ENCODE measurements at regions not wholly inside any gene's neighbourhood (a gene's known extent, or its start where the extent isn't known, plus 50 kb on each side); places are given as distances from the start of the nearest gene placed in this dataset.
"Not testable (repeated sequence)": the region's sequence is repeated elsewhere in the genome, so short reads cannot be mapped to it uniquely, and the experiment has no call there.

DNA sequence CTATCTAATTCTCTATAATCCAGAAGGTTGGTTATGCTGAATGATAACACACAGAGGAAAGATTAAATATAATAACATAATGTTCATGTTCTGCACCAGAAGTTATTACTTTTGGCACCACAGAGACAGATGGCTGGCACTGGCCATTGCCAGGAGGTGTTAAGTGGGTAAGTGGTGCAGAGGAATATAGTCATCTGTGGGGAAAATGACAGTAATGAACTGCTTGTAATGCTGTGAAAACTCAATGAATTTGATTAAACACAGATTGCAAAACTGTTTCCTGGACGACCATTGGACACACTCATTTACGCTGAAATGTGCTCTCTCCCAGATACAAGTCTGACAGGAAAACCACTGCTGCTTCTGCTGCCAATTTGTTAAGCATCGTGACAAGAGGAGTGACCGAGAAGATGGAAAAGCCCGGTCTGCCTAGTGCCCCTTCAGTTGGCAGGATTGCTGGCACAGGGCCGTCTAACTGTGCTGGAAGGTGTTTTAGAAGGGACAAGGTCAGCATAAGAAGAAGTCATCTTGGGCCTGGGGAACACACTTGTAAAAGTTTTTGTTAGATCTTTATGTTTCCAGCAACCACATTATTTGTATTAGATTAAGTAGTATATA is 567.4 kb downstream of the CBLN4 start:
- Mint-ChIP-seq H3K27ac (no peak overlapping the region), H3K9me3 (peaks cover 2% of the 10 kb centered on the region), H3K4me1 (no peaks in the 10 kb centered on the region), H3K27me3 (no peaks in the 10 kb centered on the region), H3K4me3 (no peak overlapping the region), H3K36me3 (ENCODE audit: low read depth) (no peaks in the 10 kb centered on the region)
- ChIA-PET CTCF (no interaction called here), POLR2A (no interaction called here)
- DNase-seq: no peak

DNA sequence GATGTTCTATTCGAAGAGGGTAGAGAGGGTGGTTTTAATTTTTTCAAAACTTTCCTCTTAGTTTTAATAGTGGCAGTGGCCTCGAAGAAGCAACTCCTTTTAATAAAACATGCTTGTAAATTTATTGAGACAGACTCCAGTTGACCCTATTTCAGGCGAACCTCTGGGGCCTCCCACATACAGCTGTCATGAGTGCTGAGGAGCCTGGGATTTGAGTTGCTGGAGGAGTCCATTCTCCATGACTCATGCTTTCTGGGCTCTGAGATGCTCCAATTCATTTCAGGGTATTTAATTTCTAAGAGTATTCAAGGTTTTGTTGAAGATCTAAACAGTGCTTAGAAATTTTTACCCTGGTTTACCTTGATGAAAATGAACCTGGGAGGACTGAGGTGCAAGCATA is 580.4 kb downstream of the CBLN4 start:
- CTCF ChIA-PET: no interaction called here
- Mint-ChIP-seq H3K27me3 (no peaks in the 10 kb centered on the region), H3K9me3 (peaks cover 4% of the 10 kb centered on the region), H3K4me1 (no peaks in the 10 kb centered on the region), H3K4me3 (no peak overlapping the region), H3K27ac (no peak overlapping the region), H3K36me3 (ENCODE audit: low read depth) (no peaks in the 10 kb centered on the region)
- no peak for DNase-seq
- POLR2A ChIA-PET: no interaction called here

DNA sequence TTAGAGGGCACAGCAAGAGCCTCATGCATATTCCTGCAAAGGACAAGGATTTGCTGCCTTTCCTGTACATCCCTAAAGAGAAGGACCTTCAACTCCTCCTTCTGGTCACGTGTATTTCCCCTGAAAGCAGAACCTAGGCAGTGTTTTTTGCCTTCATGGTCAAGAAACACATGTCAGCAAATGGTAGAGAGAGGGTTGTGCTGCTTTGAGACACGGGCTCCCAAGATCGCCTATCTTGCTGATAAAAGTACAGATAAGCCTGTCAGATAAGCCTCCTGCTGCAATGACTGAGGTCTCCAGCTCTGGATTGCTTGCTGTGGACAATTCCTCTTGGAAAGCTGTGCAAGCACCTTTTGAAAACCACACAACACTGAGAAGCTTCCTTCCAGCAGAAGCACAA is 580.8 kb downstream of the CBLN4 start:
- ChIA-PET POLR2A (no interaction called here), CTCF (interaction anchor here (0.5 kb wide), 1 partner anchor 29 kb away, joined by 3 read pairs; no protein-coding TSS in a partner anchor)
- no peaks in the 10 kb centered on the region for H3K36me3 Mint-ChIP-seq (ENCODE audit: low read depth)
- no peak for DNase-seq
- no peak overlapping the region for H3K27ac Mint-ChIP-seq
- no peaks in the 10 kb centered on the region for H3K4me1 Mint-ChIP-seq
- peaks cover 4% of the 10 kb centered on the region for H3K9me3 Mint-ChIP-seq
- no peaks in the 10 kb centered on the region for H3K27me3 Mint-ChIP-seq
- H3K4me3 Mint-ChIP-seq: no peak overlapping the region

DNA sequence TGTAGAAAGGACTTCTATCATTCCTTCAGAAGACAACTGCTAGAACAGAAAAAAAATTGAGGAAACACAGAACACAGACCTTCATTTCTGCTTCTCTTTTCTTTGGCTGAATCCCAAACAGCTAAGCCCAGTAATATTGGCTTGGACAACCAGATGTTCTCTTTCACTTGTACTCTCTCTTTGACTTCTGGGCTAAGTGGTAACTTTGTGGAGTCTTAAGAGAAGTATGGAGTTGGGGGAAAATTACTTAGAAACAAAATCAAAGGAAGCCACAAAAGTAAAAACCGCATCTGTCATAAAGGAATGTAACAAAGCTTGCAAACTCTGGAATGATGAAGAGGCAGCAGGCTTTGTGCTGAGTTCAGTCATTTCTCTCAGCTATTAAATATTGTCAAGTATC is 587.5 kb downstream of the CBLN4 start:
- H3K27me3 Mint-ChIP-seq: no peaks in the 10 kb centered on the region
- ChIA-PET POLR2A (no interaction called here), CTCF (no interaction called here)
- DNase-seq: no peak
- H3K27ac Mint-ChIP-seq: no peak overlapping the region
- H3K9me3 Mint-ChIP-seq: no peaks in the 10 kb centered on the region
- H3K4me3 Mint-ChIP-seq: no peak overlapping the region
- H3K4me1 Mint-ChIP-seq: no peaks in the 10 kb centered on the region
- no peaks in the 10 kb centered on the region for H3K36me3 Mint-ChIP-seq (ENCODE audit: low read depth)

DNA sequence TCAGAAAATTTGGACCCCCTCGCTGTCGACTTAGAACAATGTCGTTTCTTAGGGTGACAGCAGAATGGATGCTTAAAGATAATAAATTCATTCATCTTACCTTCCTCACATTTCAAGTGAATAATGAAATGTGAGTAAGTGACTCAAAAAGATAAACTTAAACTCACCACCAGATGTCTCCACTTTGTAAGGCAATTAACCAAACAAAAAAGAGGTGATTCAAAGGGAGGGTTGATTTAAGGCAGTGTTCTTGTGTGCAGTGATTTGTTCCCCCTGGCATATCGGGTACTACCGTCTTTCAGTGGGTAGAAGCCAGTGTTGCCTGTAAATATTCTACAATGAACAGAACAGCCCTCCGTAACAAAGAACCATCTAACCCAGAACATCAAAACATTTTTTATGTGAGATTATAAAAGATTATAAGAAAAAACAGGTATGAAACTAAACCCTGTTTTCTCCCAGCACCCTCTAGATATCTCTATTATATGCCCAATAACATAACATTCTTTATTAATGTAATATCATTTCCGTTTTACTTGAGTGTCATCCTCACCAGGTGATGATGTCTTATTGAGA is 589.7 kb downstream of the CBLN4 start:
- no peak for DNase-seq
- H3K27ac Mint-ChIP-seq: no peak overlapping the region
- no peaks in the 10 kb centered on the region for H3K36me3 Mint-ChIP-seq (ENCODE audit: low read depth)
- H3K27me3 Mint-ChIP-seq: no peaks in the 10 kb centered on the region
- ChIA-PET POLR2A (no interaction called here), CTCF (interaction anchor here (0.5 kb wide), 1 partner anchor 1064 kb away, joined by 3 read pairs; no protein-coding TSS in a partner anchor)
- H3K4me1 Mint-ChIP-seq: no peaks in the 10 kb centered on the region
- no peak overlapping the region for H3K4me3 Mint-ChIP-seq
- peaks cover 5% of the 10 kb centered on the region for H3K9me3 Mint-ChIP-seq

DNA sequence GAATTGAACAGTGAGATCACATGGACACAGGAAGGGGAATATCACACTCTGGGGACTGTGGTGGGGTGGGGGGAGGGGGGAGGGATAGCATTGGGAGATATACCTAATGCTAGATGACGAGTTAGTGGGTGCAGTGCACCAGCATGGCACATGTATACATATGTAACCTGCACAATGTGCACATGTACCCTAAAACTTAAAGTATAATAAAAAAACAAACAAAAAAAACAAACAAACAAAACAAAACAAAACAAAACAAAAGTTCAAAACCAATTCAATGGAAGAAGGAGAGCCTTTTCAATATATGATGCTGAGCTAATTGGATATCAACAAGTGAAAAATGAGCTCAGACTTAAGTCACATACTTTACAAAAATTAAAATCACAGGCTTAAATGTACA is 592.8 kb downstream of the CBLN4 start:
- H3K4me1 Mint-ChIP-seq; POLR2A ChIA-PET; H3K36me3 Mint-ChIP-seq (ENCODE audit: low read depth); H3K9me3 Mint-ChIP-seq; H3K27ac Mint-ChIP-seq; H3K4me3 Mint-ChIP-seq; CTCF ChIA-PET; H3K27me3 Mint-ChIP-seq; DNase-seq: not testable (repeated sequence)

DNA sequence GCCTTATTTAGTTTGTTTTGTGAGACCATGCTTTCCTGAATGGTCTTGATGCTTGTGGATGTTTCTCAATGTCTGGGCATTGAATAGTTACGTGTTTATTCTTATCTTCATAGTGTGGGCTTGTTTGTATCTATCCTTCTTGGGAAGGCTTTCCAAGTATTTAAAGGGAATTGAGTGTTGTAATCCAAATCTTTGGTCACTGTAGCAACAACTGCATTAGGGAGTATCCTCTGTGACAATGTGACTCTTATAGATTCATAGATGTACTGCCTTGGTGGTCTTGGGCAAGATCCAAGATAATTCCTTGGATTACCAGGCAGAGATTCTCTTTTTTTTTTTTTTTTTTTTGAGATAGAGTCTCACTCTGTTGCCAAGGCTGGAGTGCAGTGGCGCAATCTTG is 598.4 kb downstream of the CBLN4 start:
- Mint-ChIP-seq H3K4me1 (no peaks in the 10 kb centered on the region), H3K9me3 (peaks cover 2% of the 10 kb centered on the region), H3K4me3 (no peak overlapping the region), H3K27me3 (no peaks in the 10 kb centered on the region), H3K36me3 (ENCODE audit: low read depth) (no peaks in the 10 kb centered on the region), H3K27ac (no peak overlapping the region)
- POLR2A ChIA-PET: no interaction called here
- CTCF ChIA-PET: no interaction called here
- no peak for DNase-seq

DNA sequence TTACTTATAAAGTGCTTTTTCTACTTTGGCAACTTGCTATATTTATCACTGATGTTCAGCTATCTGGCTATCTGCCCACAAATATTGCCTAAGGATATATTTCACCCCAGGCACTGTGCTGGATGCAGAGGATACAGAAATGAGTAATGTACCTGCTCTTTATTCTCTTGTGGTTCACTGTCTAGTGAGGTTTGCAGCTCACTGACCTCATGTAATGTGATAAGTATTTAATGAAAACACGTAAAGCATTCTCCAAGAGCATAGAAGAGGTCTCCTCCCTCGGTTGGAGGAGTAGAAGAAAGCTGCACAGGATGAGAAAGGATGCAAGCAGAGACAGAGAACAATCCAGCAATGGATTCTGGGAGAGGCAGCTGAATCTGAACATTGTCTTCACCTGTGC is 610.7 kb downstream of the CBLN4 start:
- Mint-ChIP-seq H3K4me3 (no peak overlapping the region), H3K27ac (no peak overlapping the region), H3K27me3 (no peaks in the 10 kb centered on the region), H3K9me3 (no peaks in the 10 kb centered on the region), H3K4me1 (no peaks in the 10 kb centered on the region), H3K36me3 (ENCODE audit: low read depth) (no peaks in the 10 kb centered on the region)
- DNase-seq: no peak
- CTCF ChIA-PET: no interaction called here
- POLR2A ChIA-PET: no interaction called here

DNA sequence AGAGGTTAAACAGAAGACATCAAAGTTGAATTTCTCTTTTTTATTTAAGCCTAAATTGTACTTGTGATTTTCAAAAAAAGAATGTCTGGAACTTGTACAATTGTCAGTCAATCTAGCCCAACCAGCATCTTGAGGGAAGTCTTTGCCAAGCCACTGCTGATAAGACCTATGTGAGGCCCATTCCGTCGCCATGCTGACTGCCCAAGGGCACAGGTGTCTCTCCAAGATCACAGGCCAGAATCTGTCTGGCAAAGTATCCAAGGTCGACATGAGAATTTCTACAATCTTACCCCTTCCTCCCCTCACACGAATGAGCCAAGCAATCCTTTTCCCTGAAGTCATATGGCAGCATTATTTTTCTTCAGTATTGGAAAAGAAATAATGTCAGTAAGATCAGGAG is 614.5 kb downstream of the CBLN4 start:
- Mint-ChIP-seq H3K4me3 (no peak overlapping the region), H3K36me3 (ENCODE audit: low read depth) (no peaks in the 10 kb centered on the region), H3K9me3 (peaks cover 2% of the 10 kb centered on the region), H3K27me3 (no peaks in the 10 kb centered on the region), H3K27ac (no peak overlapping the region), H3K4me1 (no peaks in the 10 kb centered on the region)
- no peak for DNase-seq
- POLR2A ChIA-PET: no interaction called here
- CTCF ChIA-PET: no interaction called here

DNA sequence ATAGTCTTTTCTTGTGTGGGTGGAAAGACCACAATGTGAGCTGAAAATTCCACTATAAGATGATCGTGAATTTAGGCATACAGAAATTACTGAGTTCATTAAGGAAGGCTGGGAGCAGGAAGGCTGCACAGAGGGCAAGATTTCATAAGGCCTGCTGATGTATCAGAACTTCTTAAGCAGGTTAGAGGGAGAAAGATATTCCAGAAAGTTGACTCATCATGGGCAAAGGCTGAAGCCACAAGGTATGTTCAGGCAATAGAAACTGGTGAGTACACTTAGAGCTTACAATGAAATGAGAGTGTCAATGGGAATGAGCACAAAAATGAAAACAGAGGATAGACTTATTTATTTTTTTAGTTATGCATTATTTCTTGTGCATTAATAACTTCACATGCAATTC is 618.6 kb downstream of the CBLN4 start:
- no peak for DNase-seq
- Mint-ChIP-seq H3K27me3 (no peaks in the 10 kb centered on the region), H3K4me3 (no peak overlapping the region), H3K4me1 (no peaks in the 10 kb centered on the region), H3K36me3 (ENCODE audit: low read depth) (no peaks in the 10 kb centered on the region), H3K27ac (no peak overlapping the region), H3K9me3 (peaks cover 16% of the 10 kb centered on the region)
- ChIA-PET POLR2A (no interaction called here), CTCF (no interaction called here)

DNA sequence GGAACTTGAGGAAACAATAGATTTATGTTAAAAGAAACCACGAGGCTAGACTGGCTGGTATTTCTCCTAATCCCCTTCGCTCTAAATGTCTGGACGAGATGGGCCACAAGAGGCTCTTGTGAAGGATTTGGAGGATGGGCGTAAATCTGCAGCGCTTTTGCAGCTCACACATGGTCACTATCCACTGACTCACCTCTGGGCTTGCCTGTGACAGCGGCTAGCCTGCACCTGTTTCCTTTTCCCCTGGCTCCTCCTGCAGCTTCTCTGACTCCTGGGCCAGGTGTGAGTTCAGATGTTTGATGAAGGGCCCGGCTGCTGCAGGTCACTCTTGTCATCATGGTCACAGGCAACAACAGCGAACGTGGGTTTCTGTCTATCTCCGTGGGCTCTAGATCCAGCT is 629.4 kb downstream of the CBLN4 start:
- no peaks in the 10 kb centered on the region for H3K27me3 Mint-ChIP-seq
- CTCF ChIA-PET: no interaction called here
- no peaks in the 10 kb centered on the region for H3K36me3 Mint-ChIP-seq (ENCODE audit: low read depth)
- DNase-seq: no peak
- H3K4me3 Mint-ChIP-seq: no peak overlapping the region
- POLR2A ChIA-PET: no interaction called here
- H3K4me1 Mint-ChIP-seq: no peaks in the 10 kb centered on the region
- H3K27ac Mint-ChIP-seq: no peak overlapping the region
- peaks cover 8% of the 10 kb centered on the region for H3K9me3 Mint-ChIP-seq

DNA sequence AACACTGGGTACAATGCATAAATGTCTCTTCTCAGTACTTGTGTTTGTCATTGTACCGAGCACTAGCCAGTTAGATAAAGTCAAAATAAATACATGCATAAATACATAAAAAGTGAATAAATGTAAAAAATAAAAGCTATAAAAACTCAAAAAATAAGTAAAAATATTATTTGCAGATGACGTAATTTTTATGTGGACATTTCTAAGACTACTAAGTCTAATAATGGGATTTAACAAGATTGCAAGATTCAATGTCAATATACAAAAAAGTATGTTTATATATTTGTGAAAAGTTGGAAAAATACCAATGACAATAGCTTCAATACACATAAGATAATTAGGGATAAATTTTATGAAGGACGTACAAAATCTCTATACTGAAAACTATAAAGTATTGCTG is 639.6 kb downstream of the CBLN4 start:
- ChIA-PET CTCF (no interaction called here), POLR2A (no interaction called here)
- Mint-ChIP-seq H3K4me1 (no peaks in the 10 kb centered on the region), H3K9me3 (no peaks in the 10 kb centered on the region), H3K36me3 (ENCODE audit: low read depth) (no peaks in the 10 kb centered on the region), H3K4me3 (no peak overlapping the region), H3K27ac (no peak overlapping the region), H3K27me3 (no peaks in the 10 kb centered on the region)
- DNase-seq: no peak

DNA sequence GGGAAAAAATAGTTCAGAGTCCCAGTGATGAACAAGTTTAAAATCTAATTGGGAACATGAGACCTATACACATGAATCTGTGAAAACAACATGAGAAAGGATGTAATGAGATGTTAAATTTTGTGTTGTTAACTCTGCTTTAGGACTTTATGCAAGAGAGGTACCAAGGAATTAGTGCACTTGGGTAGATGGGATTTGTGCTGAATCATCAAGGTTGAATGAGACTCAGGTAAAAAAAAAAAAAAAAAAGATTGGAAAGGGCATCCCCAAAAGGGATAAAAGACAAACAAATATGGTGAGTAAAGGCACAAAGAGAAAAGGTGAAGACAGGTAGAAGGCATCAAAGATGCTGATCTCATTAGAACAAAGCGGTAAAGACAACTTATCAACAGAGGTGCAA is 644.4 kb downstream of the CBLN4 start:
- Mint-ChIP-seq H3K36me3 (ENCODE audit: low read depth) (no peaks in the 10 kb centered on the region), H3K27ac (peak overlapping the region; percentile 50), H3K4me1 (no peaks in the 10 kb centered on the region), H3K9me3 (no peaks in the 10 kb centered on the region), H3K27me3 (no peaks in the 10 kb centered on the region), H3K4me3 (no peak overlapping the region)
- POLR2A ChIA-PET: no interaction called here
- DNase-seq: no peak
- CTCF ChIA-PET: no interaction called here

DNA sequence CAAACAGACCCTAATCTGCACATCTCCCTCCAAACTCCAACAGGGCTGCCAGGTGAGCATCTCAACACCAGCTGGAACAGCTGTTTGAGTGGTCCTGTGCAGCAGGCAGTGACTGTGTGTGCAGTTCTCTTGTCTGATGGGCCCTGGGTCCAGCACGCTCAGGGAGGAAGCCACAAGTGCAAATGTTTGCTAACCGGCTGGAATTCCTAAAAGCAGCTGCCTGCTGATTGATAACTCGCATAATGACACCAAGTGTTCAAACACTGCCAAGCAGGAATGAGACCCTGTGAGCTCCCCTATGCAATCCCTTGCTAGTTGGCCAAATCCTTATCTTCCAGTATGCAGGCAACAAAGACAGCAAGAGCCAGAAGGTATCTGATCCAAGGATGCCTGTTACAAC is 650.6 kb downstream of the CBLN4 start:
- CTCF ChIA-PET: no interaction called here
- POLR2A ChIA-PET: no interaction called here
- H3K4me1 Mint-ChIP-seq: no peaks in the 10 kb centered on the region
- H3K27me3 Mint-ChIP-seq: no peaks in the 10 kb centered on the region
- no peak overlapping the region for H3K4me3 Mint-ChIP-seq
- DNase-seq: no peak
- no peaks in the 10 kb centered on the region for H3K9me3 Mint-ChIP-seq
- H3K27ac Mint-ChIP-seq: no peak overlapping the region
- H3K36me3 Mint-ChIP-seq (ENCODE audit: low read depth): no peaks in the 10 kb centered on the region

Data from activated CD4-positive, alpha-beta T cell treated with anti-CD3 and anti-CD28 coated beads, Interleukin-2, amount 10 ng/mL, durations not matched to agents 7 days and 5 days (primary cell).